Right forelimb (tissue), 1 donor: ENCODE measurements at regions not wholly inside any gene's neighbourhood (a gene's known extent, or its start where the extent isn't known, plus 50 kb on each side); places are given as distances from the start of the nearest gene placed in this dataset.
"Not testable (repeated sequence)": the region's sequence is repeated elsewhere in the genome, so short reads cannot be mapped to it uniquely, and the experiment has no call there.

Experiments used
- DNase-seq: peaks from one replicate; pipeline ENCODE4 v3.0.0-alpha.2; 2018

DNA sequence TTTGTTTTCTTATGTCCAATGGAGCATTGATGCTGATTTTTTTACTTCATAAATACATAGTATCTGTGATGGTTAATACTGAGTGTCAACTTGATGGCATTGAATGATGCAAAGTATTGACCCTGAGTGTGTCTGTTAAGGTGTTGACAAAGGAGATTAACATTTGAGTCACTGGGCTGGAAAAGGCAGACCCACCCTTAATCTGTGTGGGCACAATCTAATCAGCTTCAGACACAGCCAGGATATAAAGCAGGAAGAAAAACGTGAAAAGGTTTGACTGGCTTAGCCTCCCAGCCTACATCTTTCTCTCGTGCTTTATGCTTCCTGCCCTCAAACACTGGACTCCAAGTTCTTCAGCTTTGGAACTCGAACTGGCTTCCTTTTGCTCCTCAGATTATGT is 230.6 kb upstream of the SPRY1 start:
- DNase-seq: no peak

GRCh38 chr4:123167931-123168330 is 228.7 kb upstream of the SPRY1 start:
- DNase-seq: no peak

GRCh38 chr4:123168812-123169211 is 227.8 kb upstream of the SPRY1 start:
- DNase-seq: no peak

- no peak for DNase-seq
Observed at GRCh38 chr4:123170843-123171242, 225.8 kb upstream of the SPRY1 start.

GRCh38 chr4:123176605-123177004 is 220.0 kb upstream of the SPRY1 start:
- DNase-seq: no peak

DNA sequence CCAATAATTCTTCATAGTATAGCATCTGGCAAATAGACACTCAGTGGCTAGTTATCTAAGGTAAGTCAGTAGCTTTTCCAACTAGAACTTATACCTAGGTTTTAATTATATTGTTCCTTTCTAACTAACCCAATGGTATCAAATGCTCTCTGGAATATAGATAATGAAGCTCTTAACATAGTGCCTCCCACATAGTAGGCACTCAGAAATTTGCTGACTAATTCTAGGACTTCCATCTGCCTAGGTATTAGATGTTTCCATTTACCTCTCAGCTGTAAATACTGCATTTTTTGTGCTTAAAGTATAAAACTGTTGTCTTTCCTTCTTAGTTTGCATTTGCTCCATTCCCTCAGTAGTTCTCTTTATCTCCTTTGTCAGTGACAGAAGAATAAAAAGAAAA is 214.3 kb upstream of the SPRY1 start:
- DNase-seq: no peak

DNA sequence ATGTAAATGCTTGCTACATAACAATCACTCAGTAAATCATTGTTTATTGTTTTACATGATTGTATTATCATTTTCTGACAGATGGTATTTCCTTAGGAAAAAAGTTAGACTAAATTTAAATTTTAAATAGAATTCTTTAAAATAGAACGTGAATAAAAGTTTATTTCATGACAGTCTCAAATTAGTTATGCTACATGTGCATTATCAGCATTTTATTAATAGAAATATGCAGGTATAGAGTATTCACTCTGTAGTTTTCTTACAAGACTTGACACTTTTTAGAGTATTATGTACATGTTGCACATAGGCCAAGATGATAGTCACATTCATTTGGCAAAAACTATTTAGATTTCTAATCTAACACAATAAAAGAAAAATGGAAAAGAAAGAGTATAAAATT is 213.3 kb upstream of the SPRY1 start:
- no peak for DNase-seq

DNA sequence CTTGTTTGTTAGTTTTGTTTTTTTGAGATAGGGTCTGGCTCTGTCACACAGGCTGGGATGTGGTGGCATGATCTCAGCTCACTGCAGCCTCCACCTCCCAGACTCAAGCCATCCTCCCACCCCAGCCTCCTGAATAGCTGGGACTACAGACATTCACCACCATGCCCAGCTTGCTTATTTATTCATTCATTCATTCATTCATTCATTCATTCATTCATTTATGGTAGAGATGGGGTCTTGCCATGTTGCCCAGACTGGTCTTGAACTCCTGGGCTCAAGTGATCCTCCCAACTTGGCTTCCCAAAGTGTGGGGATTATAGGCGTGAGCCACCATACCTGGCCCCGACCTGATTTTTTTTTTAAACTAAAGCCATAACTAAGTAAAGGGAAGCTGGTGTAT is 212.8 kb upstream of the SPRY1 start:
- DNase-seq: not testable (repeated sequence)

DNA sequence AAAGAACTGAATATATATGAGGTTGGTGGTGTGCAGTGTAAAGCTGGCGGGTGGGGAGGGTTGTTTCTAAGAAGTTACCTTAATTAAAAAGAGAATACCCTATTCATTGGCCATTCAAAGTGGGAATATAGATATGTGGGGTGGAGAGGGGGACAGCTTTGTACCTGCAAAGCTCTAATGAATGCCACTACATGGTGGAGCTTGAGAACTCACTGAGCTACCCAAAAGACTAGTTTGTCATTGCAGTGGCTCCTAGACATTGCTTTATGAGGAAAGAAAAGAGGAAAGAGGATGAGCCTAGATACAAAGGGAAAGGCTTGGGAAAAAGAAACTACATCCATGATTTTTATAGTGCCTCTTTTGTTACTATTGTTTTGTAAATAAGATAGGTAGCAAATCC is 209.9 kb upstream of the SPRY1 start:
- DNase-seq: no peak

- no peak for DNase-seq
Observed at GRCh38 chr4:123190176-123190575, 206.4 kb upstream of the SPRY1 start.

GRCh38 chr4:123191728-123192127 is 204.9 kb upstream of the SPRY1 start:
- DNase-seq: no peak

GRCh38 chr4:123193802-123194367 is 202.7 kb upstream of the SPRY1 start:
- no peak for DNase-seq

GRCh38 chr4:123198706-123199105 is 197.9 kb upstream of the SPRY1 start:
- DNase-seq: no peak

DNA sequence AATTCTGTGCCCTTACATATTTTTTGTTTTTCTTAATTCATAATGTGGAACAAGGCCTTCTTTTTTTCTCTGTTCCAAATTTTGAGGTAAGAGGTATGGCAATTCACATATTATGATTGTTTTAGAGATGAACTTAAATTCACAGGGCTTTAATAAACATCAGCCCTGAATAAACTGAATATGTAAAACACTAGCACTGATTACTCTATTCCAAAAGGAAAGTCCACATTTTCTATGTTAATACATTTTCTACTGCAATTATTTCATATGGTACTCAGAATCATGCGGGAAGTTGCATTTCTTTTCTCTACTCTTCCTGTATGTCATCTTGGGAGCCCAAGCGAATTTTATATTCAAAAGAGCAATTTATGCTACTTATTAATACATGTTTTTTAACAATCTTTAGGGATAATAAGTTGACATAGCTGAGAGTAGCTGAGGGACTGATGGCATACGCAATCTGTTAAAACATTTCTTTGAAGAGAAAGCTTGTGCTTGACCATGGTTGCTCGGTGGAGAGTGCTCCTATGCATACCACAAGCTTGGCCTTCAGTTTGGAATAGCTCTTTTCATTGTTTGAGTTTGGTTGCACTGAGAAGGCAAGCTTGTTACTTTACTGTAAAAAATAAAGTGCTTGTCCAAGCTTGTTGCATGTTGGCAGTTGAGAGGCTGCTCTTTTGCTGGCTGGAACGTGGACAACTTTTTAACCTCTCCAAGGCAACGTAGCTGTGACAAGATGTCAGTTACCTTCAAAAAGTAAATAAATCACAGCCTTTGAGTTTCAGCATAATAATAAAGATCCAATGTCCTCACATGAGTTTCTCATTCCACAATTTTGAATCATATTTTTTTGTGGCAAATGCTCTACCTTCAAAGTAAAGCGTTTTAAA is 196.3 kb upstream of the SPRY1 start:
- no peak for DNase-seq

GRCh38 chr4:123204737-123205136 is 191.9 kb upstream of the SPRY1 start:
- DNase-seq: no peak

GRCh38 chr4:123206016-123206415 is 190.6 kb upstream of the SPRY1 start:
- DNase-seq: no peak

DNA sequence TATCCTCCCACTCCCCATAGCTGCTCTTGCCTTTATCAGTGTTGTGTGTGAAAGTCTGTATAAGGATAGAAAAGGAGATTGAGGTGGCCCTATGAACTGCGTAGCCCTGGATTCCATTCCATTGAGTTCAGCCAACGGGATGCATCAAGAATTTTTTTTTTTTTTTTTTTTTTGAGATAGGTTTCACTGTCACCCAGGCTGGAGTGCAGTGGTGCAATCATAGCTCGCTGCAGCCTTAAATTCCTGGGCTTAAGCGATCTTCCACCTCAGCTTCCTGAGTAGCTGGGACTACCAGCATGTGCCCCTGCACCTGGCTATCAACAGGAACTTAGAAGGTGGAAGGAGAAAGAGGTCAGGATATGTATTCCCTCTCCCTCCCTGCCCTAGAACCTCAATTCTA is 187.2 kb upstream of the SPRY1 start:
- no peak for DNase-seq

GRCh38 chr4:123215536-123215935 is 181.1 kb upstream of the SPRY1 start:
- DNase-seq: no peak

DNA sequence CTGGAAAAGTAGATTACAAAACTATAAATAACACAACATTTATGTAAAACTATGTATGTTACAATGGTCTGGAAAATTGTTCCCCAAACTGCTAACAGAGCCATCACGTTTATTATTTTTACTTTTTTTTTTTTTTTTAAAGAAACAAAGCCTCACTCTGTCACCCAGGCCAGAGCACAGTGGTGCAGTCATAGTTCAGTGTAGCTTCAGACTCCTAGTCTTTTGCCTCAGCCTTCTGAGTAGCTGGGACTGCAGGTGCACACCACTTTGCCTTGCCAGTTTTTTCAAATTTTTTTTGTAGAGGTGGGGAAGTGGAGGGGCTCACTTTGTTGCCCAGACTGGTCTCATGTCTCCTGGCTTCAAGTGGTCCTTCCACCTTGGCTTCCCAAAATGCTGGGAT is 180.1 kb upstream of the SPRY1 start:
- no peak for DNase-seq

- DNase-seq: no peak
Observed at GRCh38 chr4:123216946-123217345, 179.6 kb upstream of the SPRY1 start.

- no peak for DNase-seq
Observed at GRCh38 chr4:123217664-123218063, 178.9 kb upstream of the SPRY1 start.

- DNase-seq: no peak
Observed at GRCh38 chr4:123218981-123219380, 177.6 kb upstream of the SPRY1 start.

DNA sequence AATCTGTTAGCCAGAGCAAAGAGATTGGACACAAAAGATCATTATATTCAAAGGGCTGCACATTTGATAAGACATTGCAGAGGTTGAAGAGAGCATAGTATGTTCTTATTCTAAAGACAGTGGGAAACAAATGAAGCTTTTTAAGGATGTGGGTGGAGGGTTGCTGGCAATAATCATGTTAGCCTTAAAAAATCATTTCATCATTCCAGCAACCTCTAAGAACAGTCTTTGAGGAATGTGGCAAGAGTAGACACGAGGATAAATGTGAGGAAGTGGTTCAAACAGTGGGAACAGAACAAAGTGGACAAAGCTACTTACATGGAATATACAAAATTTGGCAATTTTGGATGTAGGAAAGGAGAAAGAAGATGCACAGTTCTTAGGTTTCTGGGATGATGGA is 167.3 kb upstream of the SPRY1 start:
- no peak for DNase-seq

- DNase-seq: no peak
Observed at GRCh38 chr4:123230061-123230460, 166.5 kb upstream of the SPRY1 start.

DNA sequence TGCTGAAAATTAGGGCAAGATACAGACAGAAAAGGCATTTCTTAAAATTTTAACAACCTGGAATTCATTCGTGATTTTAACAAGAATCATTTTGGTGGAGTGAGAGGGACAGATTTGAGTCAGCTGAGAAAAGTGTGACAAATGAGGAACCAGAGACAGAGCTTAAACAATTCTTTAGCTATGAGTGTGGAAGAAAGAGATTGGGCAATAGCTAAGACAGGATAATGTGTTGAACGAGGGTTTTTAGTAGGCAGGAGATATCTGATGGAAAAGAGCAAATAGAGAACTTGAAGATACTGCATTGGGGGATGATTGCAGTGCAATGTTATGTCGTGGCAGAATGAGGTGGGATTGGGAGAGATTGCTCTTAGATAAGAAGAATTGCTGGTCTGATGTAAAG is 164.2 kb upstream of the SPRY1 start:
- DNase-seq: no peak
